Posterior vena cava (tissue), 2 donors: ENCODE measurements at regions not wholly inside any gene's neighbourhood (a gene's known extent, or its start where the extent isn't known, plus 50 kb on each side); places are given as distances from the start of the nearest gene placed in this dataset.

Source experiments
- DNase-seq: peaks from one replicate; pipeline ENCODE4 v3.0.0-alpha.2; 2020; ENCODE audit warnings: low spot score
- intact Hi-C, 2 donors: fragments of 100-400 bp; cut with DNase I; formaldehyde crosslinking; loops; one replicate each; pipeline versions ENCODE4 v1.14.1 to v1.14.2; 2022 to 2023
- donor health status: DM: yes; HTN: yes; CAD: no.
- donor health status: DM: yes; HTN: yes; CAD: no.

GRCh38 chr9:91113016-91113415 is 248.7 kb downstream of the AUH start:
- no peak for DNase-seq
- intact Hi-C loops = loop anchor here in 1 of 2 donors (10.0 kb wide), 1 partner anchor 312 kb away; the partner anchor contains the start of gene NFIL3

GRCh38 chr9:91114450-91114849 is 247.3 kb downstream of the AUH start:
- DNase-seq = no peak
- intact Hi-C loops = loop anchor here in 1 of 2 donors (10.0 kb wide), 1 partner anchor 310 kb away; the partner anchor contains the start of gene NFIL3

DNA sequence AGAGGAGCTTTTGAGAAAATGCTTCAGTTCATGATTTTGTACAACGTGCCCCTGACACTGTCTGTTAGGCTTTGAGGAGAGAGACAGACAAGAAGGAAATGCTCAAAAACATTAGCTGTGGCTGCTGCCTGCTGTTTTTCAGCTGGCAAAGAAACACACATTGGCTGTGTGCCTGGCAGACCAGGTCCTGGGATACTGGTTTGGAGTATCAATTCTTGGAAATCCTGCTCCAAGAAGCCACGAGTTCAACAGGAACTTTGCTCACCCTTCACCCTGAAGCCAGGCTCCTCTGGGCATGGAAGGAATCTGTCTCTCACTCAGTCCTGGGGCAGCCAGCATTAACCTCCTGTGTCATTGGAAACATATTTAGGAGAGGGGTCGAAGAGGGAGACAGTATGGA is 245.5 kb downstream of the AUH start:
- intact Hi-C loops = loop anchor here in 1 of 2 donors (5.0 to 10.0 kb wide), 2 partner anchors 76 to 309 kb away; partner anchors contain the start of gene NFIL3
- DNase-seq = no peak

DNA sequence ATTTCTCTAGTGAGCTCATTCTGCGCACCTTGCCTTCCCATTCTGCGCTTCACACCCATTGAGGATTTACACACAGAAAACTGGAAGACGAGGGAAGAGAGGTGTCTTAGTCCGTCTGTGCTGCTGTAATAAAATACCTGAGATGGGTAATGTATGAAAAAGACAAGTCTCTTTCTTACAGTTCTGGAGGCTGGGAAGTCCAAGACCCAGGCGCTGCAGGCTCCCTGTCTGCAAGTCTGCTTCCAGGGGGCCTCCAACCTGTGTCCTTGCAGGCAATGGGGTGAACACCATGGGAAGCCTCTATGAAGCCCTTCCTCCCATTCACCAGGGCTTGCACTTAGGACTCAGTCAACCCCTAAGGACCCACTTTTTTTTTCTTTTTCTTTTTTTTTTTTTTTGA is 245.0 kb downstream of the AUH start:
- DNase-seq = no peak
- intact Hi-C loops = loop anchor here in 1 of 2 donors (5.0 to 10.0 kb wide), 2 partner anchors 76 to 308 kb away; partner anchors contain the start of gene NFIL3

DNA sequence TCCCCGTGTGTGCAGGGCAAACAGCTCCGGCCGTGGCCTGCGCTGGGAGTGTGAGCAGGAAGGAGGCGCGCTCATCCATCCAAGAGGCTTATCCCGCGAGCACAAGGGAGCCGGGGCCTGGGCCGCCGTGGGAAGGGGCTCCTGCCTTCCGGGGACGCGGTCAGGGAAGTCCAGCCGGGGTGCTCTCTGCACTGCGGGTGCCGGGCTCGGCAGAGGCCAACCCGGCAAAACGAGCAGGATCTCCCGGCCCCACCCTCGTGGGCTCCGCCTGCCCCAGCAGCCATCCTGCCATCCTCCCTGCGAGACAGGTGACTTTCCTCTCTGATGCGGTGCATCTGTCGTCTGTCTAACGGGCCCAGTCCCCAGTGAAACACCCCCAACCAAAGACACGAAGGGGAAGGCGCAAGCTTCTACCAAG is 244.2 kb downstream of the AUH start:
- DNase-seq = peak; percentile 79
- intact Hi-C loops = loop anchor here in 1 of 2 donors (5.0 to 10.0 kb wide), 2 partner anchors 75 to 307 kb away; partner anchors contain the start of gene NFIL3

GRCh38 chr9:91117959-91118703 is 243.6 kb downstream of the AUH start:
- intact Hi-C loops = loop anchor here in 1 of 2 donors (5.0 to 10.0 kb wide), 2 partner anchors 74 to 307 kb away; partner anchors contain the start of gene NFIL3
- DNase-seq = peak; percentile 95

DNA sequence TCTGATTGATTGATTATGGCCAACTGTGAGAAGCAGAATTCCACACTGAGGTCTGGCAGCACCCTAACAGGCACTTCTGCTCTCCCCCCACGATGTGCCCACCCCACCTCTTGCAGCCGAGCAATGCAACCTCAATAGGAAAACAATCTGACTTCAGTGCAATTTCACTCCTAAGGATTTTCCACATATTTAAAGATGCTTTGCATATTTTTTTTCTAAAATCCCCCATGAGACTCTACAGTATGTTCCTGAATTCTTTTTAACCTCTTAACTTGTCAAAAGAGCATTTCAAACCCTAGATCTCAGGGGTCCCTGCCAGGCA is 243.1 kb downstream of the AUH start:
- intact Hi-C loops = loop anchor here in 1 of 2 donors (5.0 to 10.0 kb wide), 2 partner anchors 74 to 306 kb away; partner anchors contain the start of gene NFIL3
- no peak for DNase-seq

GRCh38 chr9:91119142-91119541 is 242.6 kb downstream of the AUH start:
- intact Hi-C loops = loop anchor here in 1 of 2 donors (5.0 to 10.0 kb wide), 2 partner anchors 73 to 306 kb away; partner anchors contain the start of gene NFIL3
- DNase-seq = no peak

DNA sequence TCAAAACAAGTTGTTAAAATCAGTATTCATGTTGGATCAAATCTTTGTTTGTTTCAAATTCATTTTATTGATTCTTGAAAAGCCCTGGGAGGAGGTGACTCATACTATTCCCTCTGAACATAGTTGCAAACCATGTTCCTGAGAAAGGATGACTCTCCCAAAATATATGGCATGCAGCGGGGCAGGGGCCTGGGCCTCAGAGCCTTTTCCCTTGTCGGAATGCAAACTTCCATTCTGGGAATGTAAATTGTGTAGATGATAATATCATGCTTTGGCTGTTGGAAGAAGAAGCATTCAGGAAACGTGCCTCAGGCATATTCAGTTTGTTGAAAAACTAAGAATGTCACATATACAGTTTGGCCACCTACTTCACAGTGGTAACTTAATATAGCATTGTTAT is 242.0 kb downstream of the AUH start:
- DNase-seq = no peak
- intact Hi-C loops = loop anchor here in 1 of 2 donors (5.0 to 10.0 kb wide), 2 partner anchors 73 to 305 kb away; partner anchors contain the start of gene NFIL3

DNA sequence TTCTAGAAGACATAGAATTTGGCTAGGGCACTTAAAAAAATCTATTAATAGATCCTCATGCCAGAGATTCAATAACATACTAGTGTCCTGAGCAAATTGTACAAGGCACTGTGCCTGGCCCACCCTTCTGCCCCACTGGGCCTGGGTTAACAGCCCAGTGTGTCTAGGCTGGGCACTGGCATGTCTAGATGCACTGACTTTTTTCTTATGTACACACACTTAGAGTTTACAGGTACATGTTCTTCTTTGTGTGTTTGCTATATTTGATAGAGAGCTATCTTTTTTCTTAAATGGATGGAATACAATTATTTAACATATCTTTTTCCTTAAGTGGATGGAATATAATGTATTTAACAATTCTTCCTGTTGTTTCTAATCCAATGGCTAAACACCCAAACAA is 241.5 kb downstream of the AUH start:
- intact Hi-C loops = no loop called here
- no peak for DNase-seq

DNA sequence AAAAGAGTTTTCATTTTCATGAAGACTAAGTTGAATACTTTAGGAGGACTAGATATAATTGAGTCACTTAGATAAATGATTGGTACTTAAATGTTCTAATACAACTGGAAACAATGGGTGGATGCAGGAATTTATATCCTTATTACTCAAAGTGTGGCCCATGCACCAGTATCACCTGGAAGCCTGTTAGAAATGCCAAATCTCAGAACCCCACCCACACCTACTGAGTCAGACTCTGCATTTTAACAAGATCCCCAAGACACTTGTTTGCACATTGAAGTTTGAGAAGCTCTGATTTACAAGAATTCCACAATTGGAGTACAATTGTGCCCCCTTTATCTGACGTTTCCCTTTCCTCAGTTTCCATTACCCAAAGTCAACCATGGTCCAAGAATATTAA is 239.0 kb downstream of the AUH start:
- intact Hi-C loops = no loop called here
- DNase-seq = no peak

DNA sequence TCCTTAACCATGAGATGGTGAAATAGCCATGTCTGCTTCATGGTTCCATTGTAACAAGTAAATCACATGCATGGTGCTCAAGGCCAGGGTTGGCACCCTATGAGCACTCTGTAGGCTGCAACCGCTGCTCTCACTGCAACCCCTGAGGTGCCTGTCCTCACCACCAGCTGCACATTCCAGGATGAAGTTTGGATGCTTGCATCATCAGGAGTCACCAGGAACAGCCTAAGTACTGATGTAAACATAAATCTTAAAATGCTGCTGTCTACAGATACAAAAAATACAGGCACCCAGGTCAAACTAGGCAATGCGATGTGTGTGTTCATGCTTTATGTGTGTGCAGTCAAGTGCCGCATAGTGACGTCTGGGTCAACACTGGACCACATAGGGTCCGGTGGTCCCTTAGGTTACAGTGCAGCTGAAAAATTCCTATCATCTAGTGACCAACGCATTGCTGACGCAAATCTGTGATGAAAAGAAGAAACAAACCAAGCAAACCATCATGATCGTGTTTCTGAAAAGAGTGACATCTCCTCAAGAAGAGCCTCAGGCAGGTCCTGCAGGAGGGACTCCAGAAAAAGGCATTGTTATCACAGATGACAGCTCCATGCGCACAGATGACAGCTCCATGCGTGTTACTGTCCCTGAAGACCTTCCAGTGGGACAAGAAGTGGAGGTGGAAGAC is 234.8 kb downstream of the AUH start:
- DNase-seq = no peak
- intact Hi-C loops = no loop called here

DNA sequence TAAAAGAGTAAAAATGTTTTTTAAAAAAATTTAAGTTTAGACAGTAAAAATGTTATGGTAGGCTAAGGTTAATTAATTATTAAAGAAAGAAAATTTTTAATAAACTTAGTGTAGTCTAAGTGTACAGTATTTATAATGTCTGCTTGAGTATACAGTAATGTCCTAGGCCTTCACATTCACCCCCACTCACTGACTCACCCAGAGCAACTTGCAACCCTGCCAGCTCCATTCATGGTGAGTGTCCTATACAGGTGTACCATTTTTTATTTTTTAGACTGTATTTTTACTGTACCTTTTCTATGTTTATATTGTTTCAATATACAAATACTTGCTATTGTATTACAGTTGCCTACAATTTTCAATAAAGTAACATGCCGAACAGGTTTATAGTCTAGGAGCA is 234.1 kb downstream of the AUH start:
- DNase-seq = no peak
- intact Hi-C loops = no loop called here

DNA sequence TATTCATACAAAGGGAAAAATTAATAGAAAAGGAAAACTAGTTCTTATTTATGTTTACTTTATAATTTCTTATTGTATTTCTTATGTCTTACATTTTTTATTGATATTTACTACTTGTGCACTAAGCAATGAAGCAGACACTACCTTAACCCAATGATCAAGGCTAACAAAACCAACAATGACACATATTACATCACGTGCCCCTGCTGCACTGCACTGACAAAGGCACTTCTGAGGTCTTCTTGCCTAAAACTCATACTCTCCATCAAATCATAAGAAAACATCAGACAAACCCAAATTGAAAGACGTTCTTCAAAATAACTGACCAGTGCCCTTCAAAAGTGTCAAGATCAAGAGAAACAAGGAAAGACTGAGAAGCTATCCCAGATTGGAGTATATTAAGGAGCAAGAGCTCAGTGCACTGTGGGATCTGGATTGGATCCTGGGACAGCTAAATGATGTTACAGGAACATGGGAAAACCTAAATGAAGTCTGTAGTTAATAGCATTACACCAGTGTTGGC is 230.9 kb downstream of the AUH start:
- DNase-seq = no peak
- intact Hi-C loops = no loop called here

DNA sequence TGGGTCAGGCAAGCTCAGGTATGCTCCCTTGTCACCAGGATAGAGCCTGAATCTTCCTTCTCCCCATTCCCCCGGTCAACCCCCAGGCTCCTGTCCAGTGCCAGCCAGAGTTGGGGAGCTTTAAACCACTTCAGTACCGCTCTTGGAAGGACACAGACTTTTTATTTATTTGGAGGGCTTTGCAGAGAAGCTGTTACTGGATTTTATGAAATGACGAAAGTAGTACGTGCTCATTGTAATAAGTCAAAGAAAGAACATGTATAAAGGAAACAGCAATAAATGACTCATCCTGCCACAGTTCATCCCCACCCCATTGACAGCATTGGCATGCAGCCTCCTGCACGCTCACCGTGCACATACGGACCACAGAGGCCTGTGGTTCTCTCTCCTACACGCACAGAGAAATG is 230.3 kb downstream of the AUH start:
- DNase-seq = no peak
- intact Hi-C loops = no loop called here

DNA sequence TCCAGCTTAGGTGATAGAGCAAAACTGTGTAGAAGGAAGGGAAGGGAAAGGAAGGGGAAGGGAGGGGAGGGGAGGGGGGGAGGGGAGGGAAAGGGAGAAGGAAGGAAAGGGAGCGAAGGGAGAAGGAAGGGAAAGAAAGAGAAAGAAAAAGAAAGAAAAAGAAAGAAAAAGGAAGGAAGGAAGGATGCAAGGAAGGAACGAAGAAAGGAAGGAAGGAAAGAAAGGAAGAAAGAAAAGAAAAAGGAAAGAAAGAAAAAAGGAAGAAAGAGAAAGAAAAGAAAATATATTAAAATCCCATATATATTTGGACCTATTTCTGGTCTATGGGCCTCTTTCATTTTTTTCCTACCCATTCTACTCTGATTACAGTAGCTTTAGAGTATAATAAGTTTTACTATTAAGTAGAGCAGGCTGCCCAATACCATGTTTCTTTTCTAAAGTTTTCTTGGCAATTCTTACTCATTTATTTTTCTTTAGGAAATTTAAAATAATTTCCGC is 229.1 kb downstream of the AUH start:
- intact Hi-C loops = no loop called here
- DNase-seq = no peak

DNA sequence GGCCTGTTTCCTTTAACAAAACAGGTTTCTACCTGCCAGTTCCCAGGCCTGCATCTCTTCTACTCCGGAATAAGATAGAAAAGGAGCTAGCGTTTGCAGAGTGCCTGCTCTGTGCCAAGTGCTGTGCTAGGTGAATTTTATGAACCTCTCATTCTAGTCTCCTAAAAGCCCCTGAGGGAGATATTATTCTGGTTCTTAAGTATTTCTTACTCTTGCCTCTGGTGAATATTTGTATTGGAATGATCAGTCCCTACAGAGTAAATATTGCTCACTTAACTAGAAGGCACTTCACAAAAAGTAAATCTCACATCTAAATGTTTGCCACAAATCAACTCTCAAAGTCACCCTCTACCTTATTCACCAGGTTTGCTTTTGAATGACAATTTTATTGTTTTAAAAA is 227.1 kb downstream of the AUH start:
- intact Hi-C loops = no loop called here
- no peak for DNase-seq

DNA sequence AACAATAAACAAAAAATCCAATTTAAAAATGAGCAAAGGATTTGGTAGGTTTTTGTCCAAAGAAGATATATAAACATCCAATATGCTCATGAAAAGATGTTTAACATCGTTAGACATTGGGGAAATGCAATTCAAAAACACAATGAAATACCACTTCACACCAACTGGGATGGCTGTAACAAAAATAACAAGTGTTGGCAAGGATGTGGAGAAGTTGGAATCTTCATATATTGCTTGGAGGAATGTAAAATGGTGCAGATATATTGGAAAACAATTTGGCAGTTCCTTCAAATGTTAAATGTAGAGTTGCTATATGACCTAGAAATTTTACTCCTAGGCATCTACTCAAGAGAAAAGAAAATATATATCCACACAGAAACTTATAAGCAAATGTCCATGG is 224.3 kb downstream of the AUH start:
- intact Hi-C loops = no loop called here
- DNase-seq = no peak

GRCh38 chr9:91138760-91139159 is 223.0 kb downstream of the AUH start:
- intact Hi-C loops = no loop called here
- DNase-seq = no peak

DNA sequence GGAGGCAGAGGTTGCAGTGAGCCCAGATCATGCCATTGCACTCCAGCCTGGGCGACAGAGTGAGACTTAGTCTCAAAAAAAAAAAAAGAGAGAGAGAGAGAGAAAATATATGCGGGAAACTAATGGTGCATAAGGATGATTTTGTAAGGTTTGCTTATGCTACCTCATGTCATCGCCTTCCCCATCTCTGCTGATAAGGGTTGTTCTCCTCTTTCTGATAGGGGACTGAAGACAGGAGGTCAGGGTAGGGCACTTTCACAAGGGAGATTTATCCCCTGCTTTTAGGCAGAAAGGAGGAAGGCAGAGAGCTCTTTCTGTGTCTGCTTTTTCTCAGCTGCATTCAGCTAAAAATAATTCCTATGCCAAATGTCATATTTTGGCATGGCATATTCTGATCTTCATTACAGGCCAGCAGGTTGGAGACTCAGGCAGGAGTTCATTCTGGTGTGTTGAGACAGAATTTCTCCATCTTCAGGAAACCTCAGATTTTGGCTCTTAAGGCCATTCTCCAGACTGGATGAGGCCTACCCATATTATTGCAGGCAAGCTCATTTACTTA is 220.2 kb downstream of the AUH start:
- no peak for DNase-seq
- intact Hi-C loops = no loop called here
